HG03095 (cell line): ENCODE measurements at regions not wholly inside any gene's neighbourhood (a gene's known extent, or its start where the extent isn't known, plus 50 kb on each side); places are given as distances from the start of the nearest gene placed in this dataset.
"Not testable (repeated sequence)": the region's sequence is repeated elsewhere in the genome, so short reads cannot be mapped to it uniquely, and the experiment has no call there.

ENCODE experiments used
- ATAC-seq: cut with Tn5 transposase; IDR thresholded peaks from one replicate; pipeline ENCODE4 v1.9.1; 2021; ENCODE audit warnings: moderate library complexity; ENCODE audit not compliant: unreplicated experiment

DNA sequence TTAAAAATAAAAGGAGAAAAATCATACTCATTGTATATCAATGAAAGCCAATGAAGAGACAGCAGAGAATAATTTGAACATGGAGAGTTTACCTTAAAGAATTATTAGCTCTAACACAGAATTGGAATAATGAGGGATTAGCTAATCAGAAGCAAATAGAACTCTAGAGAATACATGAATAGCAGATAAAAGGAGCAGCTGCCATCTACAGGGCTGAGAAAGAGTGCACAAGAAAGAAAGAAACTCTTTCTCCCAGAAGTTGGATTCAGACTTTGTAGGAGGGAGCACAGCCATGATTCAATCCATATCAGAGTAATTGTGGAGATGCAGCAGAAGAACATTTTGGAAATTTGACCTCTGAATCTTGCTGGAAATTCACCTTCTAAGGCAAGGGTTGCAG, 1171.2 kb downstream of the PLA2G4A start:
- no peak for ATAC-seq

DNA sequence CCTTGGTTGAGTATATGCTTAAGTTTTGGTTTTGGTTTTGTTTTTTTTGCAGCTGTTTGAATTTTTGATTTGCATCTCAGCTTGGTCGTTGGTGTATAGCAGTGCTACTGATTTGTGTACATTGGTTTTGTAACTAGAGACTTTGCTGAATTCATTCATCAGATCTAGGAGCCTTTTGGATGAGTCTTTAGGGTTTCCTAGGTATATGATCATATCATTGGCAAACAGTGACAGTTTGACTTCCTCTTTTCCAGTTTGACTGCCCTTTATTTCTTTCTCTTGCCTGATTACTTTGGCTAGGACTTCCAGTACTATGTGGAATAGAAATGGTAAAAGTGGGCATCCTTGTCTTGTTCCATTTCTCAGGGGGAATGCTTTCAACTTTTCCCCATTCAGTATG, 1174.9 kb downstream of the PLA2G4A start:
- not testable (repeated sequence) for ATAC-seq

DNA sequence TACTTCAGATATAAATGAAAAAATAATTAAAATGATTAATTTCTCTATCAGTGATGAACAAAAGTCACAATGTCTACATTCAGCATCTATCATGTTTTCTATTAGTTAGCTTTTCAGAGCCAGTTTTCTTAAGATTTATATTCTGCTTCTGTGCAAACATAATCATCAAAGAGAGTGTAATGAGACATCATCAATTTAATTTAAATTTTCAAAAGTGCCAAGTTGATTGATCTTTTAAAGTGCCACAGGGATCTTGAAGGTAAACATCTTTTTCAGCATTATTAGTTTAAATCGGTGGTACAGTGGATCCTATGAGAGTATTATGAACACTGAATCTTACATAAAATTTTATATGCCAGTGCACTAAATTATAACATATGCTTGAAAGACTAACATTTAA, 1176.1 kb downstream of the PLA2G4A start:
- no peak for ATAC-seq

DNA sequence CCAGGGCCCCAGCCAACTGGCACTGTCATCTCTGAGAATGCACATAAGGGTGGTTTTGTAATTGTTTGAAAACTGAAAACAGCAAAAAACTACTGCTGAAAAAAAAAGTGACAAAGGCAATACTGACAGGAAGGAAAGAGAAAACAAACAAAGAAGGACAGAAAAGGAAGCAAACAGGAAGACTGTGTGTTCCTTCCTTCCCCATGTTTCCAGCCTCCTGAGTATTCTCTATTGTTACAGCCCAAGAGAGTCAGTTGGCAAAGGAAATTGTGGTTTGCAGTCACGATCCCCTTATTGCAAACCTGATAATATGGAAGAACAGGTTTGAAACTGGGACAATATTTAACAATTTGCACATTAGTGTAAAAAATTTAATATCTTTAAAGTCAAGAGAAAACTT, 1177.6 kb downstream of the PLA2G4A start:
- no peak for ATAC-seq

DNA sequence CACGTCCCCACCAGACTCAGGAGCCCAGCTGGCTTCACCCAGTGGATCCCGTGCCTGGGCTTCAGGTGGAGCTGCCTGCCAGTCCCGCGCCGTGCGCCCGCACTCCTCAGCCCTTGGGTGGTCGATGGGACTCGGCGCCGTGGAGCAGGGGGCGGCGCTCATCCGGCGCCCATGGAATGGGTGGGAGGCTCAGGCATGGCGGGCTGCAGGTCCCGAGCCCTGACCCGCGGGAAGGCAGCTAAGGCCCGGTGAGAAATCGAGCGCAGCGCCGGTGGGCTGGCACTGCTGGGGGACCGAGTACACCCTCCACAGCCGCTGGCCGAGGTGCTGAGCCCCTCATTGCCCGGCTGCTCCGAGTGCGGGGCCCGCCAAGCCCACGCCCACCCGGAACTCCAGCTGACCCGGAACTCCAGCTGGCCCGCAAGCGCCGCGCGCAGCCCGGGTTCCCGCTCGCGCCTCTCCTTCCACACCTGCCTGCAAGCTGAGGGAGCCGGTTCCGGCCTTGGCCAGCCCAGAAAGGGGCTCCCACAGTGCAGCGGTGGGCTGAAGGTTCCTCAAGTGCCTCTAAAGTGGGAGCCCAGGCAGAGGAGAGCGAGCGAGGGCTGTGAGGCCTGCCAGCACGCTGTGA, 1184.6 kb downstream of the PLA2G4A start:
- ATAC-seq = not testable (repeated sequence)

DNA sequence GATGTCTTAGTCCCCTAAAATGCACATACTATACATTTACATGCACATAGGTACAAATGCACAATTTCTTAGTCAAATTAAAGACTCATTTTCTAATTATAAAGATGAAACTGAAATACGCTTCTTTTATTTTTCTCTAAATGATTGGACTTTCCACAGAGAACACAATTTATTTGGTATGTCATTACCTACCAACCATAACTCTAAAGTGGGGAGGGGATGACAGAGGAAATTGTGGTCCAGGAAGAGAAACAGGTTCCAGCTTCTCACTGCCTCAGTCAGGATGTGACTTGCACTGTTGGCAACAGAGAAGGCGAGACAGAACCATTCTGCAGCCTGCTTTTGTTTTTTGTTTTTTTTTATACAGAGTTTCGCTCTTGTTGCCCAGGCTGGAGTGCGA, 1189.2 kb downstream of the PLA2G4A start:
- no peak for ATAC-seq

DNA sequence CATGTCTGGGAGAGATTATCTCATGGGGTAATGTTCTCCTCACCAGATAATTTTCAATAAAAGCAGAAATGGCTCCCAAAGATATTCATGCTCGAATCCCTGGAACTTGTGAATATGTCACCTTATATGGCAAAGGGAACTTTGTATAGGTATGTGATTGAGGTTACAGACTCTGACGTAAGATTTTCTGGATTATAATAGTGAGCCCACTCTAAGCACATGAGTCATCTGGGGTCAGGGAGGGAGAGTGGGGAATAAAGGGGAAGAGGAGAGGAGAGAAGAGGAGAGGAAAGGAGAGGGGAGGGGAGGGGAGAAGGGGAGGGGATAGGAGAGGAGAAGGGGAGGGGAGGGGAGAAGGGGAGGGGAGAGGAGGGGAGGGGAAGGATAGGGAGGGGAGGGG, 1193.9 kb downstream of the PLA2G4A start:
- no peak for ATAC-seq

DNA sequence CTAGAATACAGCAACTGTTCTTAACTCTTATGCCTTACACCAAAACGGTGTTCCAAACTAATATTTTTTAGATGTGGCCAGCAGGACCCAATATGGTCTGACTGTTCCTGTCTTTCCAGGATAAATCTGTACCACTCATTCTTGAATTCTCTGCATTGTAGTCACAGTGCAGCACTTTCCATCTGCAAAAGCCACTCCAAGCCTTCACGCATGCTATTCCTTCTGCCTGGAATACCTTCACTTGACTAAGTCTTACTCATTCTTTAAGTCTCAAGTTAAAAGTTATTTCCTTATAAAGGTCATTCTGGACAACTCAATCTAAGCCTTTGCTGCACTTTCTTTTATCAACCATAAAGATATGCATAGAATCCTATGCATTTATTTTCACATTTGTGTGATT, 1194.5 kb downstream of the PLA2G4A start:
- no peak for ATAC-seq

DNA sequence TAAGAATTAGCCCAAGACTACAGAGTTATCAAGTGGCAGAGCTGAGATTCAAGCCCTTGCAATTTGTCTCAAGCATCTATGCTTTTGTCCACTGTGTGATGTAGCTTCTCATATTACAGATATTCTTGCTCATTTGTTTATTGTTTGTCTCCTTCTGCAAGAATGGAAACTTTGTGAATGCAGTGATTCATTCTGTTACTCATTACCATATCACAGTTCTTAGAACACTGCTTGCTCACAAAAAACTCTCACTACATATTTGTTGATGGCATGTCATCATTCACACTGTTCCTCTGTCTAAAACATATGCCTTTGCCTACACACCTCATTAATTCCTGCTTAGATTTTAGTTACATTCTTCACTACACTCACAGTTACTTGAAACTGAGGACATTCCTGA, 1198.9 kb downstream of the PLA2G4A start:
- ATAC-seq = peak; percentile 85

DNA sequence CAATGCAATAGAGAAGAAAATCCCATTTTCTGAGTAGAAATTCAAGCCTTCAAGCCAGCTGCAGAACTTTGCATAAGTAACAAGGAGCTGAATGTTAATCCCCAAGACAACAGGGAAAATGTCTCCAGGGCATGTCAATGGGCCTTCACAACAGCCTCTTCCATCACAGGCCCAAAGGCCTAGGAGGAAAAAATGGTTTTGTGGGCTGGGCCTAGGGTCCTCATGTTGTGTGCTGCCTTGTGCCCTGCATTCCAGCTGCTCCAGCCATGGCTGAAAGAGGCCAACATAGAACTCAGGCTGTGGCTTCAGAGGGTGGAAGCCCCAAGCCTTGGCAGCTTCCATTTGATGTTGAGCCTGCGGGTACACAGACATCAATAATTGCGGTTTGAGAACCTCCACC, 1208.8 kb downstream of the PLA2G4A start:
- ATAC-seq = not testable (repeated sequence)

DNA sequence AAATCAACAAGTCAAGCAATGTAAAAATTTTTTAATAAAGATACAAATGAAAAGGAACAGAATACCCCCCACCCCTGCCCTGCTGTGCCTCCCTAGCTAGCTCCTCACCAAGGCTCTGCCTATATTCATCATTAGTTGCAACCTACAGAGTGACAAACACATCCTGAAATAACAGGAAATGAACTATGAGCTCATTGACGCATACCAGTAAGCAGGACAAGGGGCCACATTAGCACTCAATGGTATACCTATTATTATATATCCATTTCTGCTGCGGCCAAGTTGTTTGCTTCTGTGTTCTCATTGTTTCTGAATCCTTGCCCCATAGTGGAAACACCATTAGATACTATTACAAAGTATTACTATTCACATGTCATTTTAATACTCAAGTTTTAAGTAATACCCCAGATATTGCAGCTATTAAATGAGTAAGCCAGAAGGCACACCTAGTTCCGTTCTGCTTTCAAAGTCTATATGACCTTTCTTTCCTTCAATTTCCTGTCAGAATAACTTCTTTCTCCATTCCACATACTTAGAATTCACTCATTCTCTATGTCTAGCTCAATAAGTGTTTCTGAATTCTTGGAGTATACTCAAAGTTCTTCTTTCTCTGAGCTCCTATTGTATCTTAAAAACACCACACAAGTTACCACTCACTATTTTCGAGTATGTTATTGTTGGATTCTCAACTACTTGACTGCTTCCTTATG, 1214.9 kb downstream of the PLA2G4A start:
- ATAC-seq = no peak

DNA sequence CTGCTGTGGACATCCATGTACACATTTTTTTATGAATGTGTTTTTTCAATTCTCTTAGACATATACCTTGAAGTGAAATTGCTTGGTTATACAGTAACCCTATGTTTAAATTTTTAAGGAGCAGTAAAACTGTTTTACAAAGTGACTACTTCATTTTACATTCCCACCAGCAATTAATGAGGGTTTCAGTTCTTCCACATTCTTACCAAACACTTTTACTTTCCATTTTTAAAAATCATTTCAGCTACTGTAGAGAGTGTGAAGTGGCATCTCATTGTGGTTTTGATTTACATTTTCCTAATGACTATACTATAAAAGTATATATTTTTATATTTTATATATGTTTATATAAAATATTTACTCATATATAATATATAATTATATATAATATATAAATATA, 1221.5 kb downstream of the PLA2G4A start:
- no peak for ATAC-seq

DNA sequence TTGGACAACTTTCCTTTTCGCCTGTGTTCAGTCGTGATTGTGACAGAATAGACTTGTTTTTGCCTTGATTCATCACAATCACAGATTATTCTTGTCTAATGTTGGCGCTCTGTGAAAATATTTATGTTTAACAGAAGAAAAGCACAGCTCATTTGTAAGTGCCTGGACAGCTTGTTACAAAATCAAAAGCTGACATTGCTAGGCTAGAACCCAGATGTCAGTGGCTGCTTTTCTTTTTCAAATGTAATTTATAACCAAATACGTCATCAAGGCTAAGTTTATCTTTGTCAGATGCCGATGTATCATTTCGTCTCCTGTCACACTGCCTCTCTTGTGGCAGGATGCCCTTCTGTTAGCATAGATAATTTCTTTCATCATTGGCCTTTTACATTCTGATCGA, 1227.3 kb downstream of the PLA2G4A start:
- ATAC-seq = no peak

DNA sequence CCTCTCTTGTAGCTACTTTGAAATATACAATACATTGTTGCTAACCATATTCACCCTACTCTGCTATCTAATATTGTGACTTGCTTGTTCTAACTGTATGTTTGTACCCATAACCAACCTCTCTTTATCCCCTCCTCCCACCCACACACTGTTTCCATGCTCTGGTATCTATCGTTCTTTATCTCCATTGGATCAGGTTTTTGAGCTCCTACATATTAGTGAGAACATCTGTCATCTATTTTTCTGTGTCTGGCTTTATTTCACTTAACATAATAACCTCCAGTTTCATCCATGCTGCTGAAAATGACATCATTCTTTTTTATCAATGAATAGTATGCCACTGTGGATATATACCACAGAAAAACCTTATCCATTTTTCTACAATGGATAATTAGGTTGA, 1230.1 kb downstream of the PLA2G4A start:
- ATAC-seq = no peak

DNA sequence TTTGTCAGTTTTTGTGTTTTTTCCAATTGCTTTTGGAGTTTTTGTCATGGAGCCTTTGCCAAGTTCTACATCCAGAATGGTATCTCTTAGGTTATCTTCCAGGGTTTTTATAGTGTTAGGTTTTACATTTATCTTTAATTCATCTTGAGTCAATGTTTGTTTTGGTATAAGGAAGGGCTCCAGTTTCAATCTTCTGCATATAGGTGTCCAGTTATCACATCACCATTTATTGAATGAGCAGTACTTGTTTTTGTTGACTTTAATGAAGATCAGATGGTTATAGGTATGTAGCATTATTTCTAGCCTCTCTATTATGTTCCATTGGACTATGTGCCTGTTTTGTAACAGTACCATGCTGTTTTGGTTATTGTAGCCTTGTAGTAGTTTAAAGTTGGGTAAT, 1233.1 kb downstream of the PLA2G4A start:
- no peak for ATAC-seq

DNA sequence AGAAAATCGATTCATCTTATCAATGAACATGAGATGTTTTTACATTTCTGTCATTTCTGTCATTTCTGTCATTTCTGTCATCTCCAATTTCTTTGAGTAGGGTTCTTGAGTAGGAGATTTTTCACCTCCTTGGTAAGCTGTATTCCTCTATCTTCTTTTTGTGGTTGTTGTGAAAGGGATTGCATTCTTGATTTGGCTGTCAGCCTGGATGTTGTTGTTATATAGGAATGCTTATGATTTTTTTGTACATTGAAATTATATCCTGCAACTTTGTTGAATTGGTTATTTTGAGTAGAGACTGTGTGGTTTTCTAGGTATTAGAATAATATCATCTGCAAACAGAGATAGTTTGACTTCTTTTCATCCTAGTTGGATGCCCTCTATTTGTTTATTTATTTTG, 1233.7 kb downstream of the PLA2G4A start:
- ATAC-seq = no peak

DNA sequence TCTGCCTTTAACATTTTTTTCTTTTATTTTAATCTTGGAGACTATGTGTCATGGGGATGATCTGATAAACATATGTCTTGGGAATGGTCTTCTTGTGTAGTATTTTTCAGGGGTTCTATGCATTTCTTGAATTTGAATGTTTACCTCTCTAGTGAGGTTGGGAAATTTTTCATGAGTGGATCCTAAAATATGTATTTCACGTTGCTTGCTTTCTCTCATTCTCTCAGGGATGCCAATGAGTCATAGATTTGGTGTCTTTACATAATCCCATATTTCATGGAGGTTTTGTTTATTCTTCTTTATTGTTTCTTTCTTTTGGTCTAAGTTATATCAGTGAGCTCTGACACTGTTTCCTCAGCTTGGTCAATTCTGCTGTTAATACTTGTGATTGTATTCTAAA, 1237.2 kb downstream of the PLA2G4A start:
- ATAC-seq = no peak

DNA sequence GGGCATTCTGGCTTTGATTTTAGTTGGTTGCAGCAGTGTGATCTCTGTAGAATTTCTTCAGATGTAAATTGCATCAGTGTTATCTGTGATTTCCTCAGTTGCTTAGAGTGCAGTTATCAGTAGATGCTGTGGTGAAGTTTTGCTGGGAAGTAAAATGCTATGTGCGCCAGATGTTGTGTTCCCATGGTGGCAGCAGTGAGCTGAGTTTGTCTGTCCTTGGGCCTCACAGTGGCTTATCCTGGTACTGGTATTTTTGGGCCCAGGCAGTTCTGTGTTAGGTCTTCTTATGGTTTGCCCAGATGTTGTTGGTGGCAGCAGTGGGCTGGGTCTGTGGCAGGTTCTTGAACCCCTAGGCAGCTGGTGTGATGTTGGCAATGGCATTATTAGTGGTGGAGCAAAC, 1242.1 kb downstream of the PLA2G4A start:
- no peak for ATAC-seq

DNA sequence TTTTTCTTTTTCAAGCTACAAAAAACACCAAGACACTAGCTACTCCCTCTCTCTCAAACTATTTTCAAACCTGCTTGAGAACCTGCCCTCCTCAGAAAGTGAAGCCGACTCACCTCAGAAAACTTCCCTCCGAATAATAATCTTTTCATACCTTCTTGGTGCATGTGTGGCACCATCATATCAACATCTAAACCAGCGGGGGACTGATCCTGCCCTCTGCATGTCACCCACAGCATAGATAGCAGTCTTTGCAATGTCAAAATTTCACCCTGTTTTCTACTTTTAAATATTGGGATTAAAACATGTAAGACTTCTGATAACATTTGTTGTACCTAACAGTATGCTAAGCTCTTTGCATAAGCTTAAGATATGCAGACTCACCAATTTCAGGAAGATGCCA, 1260.3 kb downstream of the PLA2G4A start:
- ATAC-seq = no peak

DNA sequence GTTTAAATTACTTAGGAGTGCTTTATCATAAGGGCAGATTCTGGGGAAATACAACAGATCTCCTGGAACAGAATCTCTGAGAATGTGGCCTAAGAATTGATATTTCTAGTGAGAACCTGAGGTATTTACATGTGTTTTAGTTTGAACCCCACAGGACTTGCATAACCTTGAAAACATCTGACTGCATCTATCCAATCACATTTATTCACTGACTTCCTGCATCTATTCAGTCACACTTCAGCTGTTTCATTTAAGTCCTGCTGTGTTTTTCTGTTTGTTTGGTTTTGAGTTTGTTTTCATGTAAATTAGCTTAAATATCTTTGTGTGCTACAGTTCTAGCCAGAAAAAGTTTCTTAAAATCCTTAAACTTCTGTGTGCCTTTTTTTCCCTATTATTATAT, 1260.7 kb downstream of the PLA2G4A start:
- ATAC-seq = no peak

DNA sequence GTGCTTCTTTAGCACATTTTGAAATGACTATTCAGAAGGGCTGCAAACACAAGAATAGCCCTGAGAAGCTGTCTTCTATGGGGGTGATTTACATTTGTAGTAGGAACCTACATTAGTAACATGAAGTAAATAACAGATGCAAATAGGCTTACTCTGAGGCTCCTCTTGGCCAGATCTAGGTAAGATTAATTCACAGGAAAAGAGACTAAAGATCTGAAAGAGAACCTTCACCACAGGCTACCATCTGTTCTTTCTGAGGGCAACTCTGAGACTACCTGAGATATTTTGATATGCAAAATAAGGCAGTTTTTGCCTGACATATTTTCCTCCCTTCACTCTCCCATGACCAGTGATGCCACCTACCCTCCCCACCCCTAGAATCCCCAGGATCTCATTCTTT, 1267.8 kb downstream of the PLA2G4A start:
- no peak for ATAC-seq

DNA sequence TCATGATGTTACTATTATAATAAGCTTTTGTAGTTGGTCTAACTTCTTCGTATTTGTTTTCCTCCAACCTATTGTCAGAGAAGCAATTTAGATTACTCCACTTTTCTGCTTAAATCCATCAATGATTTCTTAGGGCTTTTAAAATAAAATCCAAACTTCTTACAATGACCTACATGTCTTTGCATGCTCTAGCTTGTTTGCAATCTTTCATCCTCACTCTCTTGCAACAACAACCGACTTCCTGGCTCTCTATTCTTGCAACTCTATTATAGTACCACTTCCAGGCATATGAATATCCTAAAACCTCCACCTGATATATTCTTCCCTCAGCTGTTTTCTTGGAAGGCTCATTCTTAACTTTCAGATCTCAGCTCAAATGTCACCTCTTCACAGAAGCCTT, 1288.7 kb downstream of the PLA2G4A start:
- no peak for ATAC-seq

DNA sequence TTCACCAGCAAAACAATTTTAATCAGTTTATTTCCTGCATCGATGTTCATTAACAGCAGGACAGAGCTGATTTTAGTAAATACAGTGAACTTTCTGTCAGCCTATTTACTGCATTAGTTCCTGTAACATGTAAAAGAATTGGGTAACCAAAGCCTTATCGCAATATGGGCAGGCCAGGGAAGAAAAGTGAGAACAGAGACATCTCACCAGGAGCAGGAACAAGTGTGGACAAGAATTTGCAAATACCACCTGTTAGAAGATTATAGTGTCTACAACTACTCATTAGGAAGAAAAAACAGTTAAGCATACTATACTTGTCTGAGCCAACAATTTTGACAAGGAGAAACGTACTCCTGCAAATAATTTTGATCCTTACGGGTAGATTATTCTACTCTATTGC, 1293.9 kb downstream of the PLA2G4A start:
- no peak for ATAC-seq
